CD4-positive, alpha-beta T cell treated with Interleukin-15 for 4 hours (primary cell): ENCODE measurements at regions not wholly inside any gene's neighbourhood (a gene's known extent, or its start where the extent isn't known, plus 50 kb on each side); places are given as distances from the start of the nearest gene placed in this dataset.

Source experiments
- DNase-seq: peaks from one replicate; pipeline ENCODE4 v3.0.0-alpha.2; 2020; ENCODE audit warnings: low spot score

- DNase-seq = no peak
Measured at GRCh38 chr16:79713609-79714309, 113.2 kb upstream of the MAF start.

- no peak for DNase-seq
Measured at GRCh38 chr16:79712276-79712675, 111.7 kb upstream of the MAF start.

GRCh38 chr16:79707876-79708275 lies 107.3 kb upstream of the MAF start:
- no peak for DNase-seq

- DNase-seq = no peak
Measured at GRCh38 chr16:79703066-79703465, 102.5 kb upstream of the MAF start.

GRCh38 chr16:79698341-79698753 lies 97.8 kb upstream of the MAF start:
- DNase-seq = no peak

- DNase-seq = no peak
Measured at GRCh38 chr16:79697562-79698112, 97.1 kb upstream of the MAF start.

GRCh38 chr16:79691007-79691406 lies 90.5 kb upstream of the MAF start:
- DNase-seq = no peak

- DNase-seq = no peak
Measured at GRCh38 chr16:79690159-79690558, 89.6 kb upstream of the MAF start.

GRCh38 chr16:79687249-79688130 lies 87.0 kb upstream of the MAF start:
- no peak for DNase-seq

GRCh38 chr16:79685871-79686270 lies 85.3 kb upstream of the MAF start:
- no peak for DNase-seq

- DNase-seq = no peak
Measured at GRCh38 chr16:79679334-79679733, 78.8 kb upstream of the MAF start.

GRCh38 chr16:79677799-79678530 lies 77.4 kb upstream of the MAF start:
- DNase-seq = no peak

- no peak for DNase-seq
Measured at GRCh38 chr16:79673635-79674034, 73.1 kb upstream of the MAF start.

GRCh38 chr16:79672524-79672923 lies 72.0 kb upstream of the MAF start:
- DNase-seq = no peak

- no peak for DNase-seq
Measured at GRCh38 chr16:79668502-79668901, 68.0 kb upstream of the MAF start.

- no peak for DNase-seq
Measured at GRCh38 chr16:79665970-79666369, 65.4 kb upstream of the MAF start.

- DNase-seq = no peak
Measured at GRCh38 chr16:79664407-79664806, 63.9 kb upstream of the MAF start.

GRCh38 chr16:79662669-79663313 lies 62.3 kb upstream of the MAF start:
- no peak for DNase-seq

GRCh38 chr16:79662122-79662521 lies 61.6 kb upstream of the MAF start:
- DNase-seq = no peak

- no peak for DNase-seq
Measured at GRCh38 chr16:79661578-79661977, 61.0 kb upstream of the MAF start.

- DNase-seq = no peak
Measured at GRCh38 chr16:79659344-79659743, 58.8 kb upstream of the MAF start.
